ENCODE measurements at regions not wholly inside any gene's neighbourhood (a gene's known extent, or its start where the extent isn't known, plus 50 kb on each side); places are given as distances from the start of the nearest gene placed in this dataset.

DNA sequence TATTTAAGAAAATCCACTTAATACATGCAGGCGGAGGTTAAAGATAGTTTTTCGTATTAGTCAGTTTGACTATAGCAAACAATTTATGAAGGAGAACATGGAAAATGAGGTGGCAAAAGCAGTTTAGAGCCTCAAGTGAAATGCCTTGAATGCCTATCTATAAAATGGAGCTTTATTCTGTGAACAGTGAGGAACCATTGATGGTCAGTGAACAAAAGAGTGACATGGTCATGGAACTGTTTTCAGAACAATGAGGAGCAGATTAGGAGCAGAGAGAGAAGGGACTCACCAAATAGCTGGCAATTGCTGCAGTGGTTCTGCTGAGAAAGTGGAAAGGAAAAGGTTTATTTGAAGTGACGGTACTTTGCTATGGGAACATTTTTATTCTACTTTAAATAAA lies 299.8 kb downstream of the DUSP10 start:
- TF ChIP-seq, protein P1, sequence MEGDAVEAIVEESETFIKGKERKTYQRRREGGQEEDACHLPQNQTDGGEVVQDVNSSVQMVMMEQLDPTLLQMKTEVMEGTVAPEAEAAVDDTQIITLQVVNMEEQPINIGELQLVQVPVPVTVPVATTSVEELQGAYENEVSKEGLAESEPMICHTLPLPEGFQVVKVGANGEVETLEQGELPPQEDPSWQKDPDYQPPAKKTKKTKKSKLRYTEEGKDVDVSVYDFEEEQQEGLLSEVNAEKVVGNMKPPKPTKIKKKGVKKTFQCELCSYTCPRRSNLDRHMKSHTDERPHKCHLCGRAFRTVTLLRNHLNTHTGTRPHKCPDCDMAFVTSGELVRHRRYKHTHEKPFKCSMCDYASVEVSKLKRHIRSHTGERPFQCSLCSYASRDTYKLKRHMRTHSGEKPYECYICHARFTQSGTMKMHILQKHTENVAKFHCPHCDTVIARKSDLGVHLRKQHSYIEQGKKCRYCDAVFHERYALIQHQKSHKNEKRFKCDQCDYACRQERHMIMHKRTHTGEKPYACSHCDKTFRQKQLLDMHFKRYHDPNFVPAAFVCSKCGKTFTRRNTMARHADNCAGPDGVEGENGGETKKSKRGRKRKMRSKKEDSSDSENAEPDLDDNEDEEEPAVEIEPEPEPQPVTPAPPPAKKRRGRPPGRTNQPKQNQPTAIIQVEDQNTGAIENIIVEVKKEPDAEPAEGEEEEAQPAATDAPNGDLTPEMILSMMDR (IDR thresholded peaks at IDR 0.05; ENCODE audit: low read length, missing control alignments): no peak
- no peak overlapping the region for H3K4me3 ChIP-seq (replicated peaks; ENCODE audit: low read depth, low read length)
- no peak for DNase-seq (ENCODE audit: low read depth)

- no peak overlapping the region for H3K4me3 ChIP-seq (replicated peaks; ENCODE audit: low read depth, low read length)
- DNase-seq (ENCODE audit: low read depth): peak; percentile 70
- TF ChIP-seq, protein P1 (IDR thresholded peaks at IDR 0.05; ENCODE audit: low read length, missing control alignments): no peak
These were observed 297.5 kb downstream of the DUSP10 start for GRCh38 chr1:221444346-221444745.

DNA sequence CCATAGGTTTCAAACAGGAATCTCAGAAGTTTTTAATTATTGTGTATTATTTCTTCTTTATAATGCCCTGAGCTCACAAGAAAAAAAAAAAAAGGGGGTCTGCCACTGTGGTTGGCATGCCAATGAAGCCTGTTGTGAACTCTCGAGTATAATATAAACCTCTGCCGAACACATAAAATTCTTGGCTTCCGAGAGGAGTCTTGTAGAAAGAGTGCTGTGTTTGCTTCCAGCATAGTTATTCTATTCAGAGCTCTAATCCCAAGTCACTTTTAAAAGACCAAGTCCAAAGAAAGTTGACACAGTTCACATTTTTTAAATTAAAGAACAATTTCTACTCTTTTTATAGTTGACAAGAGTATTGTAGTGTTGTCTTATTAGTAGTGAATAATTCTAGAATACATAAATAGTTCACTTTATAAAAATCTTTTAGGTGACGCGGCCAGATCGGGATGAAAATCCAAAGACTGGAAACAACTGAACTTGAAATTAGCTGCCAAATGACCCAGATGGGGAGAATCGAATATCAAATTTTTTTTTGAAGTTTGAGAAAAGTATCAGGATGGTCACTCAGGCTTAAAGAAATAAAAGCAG lies 293.2 kb downstream of the DUSP10 start:
- no peak for DNase-seq (ENCODE audit: low read depth)
- TF ChIP-seq, protein P1 (IDR thresholded peaks at IDR 0.05; ENCODE audit: low read length, missing control alignments): no peak
- no peak overlapping the region for H3K4me3 ChIP-seq (replicated peaks; ENCODE audit: low read depth, low read length)

GRCh38 chr1:221449194-221449593 lies 292.7 kb downstream of the DUSP10 start:
- H3K4me3 ChIP-seq (replicated peaks; ENCODE audit: low read depth, low read length): no peak overlapping the region
- no peak for DNase-seq (ENCODE audit: low read depth)
- TF ChIP-seq, protein P1 (IDR thresholded peaks at IDR 0.05; ENCODE audit: low read length, missing control alignments): no peak

GRCh38 chr1:221449801-221450470 lies 292.0 kb downstream of the DUSP10 start:
- DNase-seq (ENCODE audit: low read depth): peak; percentile 56
- no peak overlapping the region for H3K4me3 ChIP-seq (replicated peaks; ENCODE audit: low read depth, low read length)
- TF ChIP-seq, protein P1 (IDR thresholded peaks at IDR 0.05; ENCODE audit: low read length, missing control alignments): no peak

- TF ChIP-seq, protein P1 (IDR thresholded peaks at IDR 0.05; ENCODE audit: low read length, missing control alignments): no peak
- no peak for DNase-seq (ENCODE audit: low read depth)
These were observed 290.1 kb downstream of the DUSP10 start for GRCh38 chr1:221451741-221452140.

DNA sequence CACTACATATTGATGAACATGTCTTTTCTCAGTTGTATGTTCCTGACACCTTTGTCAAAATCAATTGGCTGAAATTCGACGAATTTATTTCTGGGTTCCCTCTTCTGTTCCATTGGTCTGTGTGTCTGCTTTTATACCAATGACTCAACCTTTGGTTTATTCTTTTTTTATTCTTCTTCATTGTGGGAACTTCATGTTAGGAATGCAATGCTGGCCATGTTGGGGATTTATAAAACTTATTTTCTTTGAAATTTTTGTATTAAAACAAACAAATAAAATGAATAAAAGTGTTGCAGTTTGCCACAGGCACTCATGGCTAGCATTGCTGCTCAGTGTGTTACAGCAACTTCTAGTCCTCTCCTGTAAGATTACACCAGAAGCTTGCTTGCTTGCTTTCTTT lies 287.8 kb downstream of the DUSP10 start:
- TF ChIP-seq, protein P1 (IDR thresholded peaks at IDR 0.05; ENCODE audit: low read length, missing control alignments): no peak
- DNase-seq (ENCODE audit: low read depth): no peak
- no peak overlapping the region for H3K4me3 ChIP-seq (replicated peaks; ENCODE audit: low read depth, low read length)

More at GRCh38 chr1:221451741-221452140, 290.1 kb downstream of the DUSP10 start:
- H3K4me3 ChIP-seq (replicated peaks; ENCODE audit: low read depth, low read length): no peak overlapping the region

Measured in fibroblast of pulmonary artery (primary cell).